ENCODE measurements at regions not wholly inside any gene's neighbourhood (a gene's known extent, or its start where the extent isn't known, plus 50 kb on each side); places are given as distances from the start of the nearest gene placed in this dataset.

DNA sequence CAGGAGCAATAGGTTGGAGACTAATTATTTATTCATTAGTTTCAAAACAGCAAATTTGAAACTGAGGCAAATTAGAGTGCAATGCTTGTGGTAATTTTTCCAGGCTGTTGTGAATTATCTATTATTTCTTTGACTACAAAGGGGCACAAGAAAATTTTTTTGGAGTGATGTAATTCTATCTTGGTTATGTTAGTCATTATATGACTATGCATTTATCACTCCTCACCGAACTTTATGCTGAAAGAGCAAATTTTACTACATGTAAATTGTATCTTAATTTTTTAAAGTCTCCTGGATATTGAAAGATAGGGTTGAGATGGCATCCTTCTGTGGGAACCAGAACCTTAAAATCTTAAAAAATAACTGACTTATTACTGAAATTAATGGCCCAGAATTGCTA, 320.0 kb upstream of the ROBO1 start:
- intact Hi-C loops (cut with DNase I), result no loop called here
- no peak for TF ChIP-seq POLR2A (IDR thresholded peaks at IDR 0.05)
- 18 to 43% (median 24%) methylated on average over 1 of the region's 1 CpG for WGBS, 4 donors

DNA sequence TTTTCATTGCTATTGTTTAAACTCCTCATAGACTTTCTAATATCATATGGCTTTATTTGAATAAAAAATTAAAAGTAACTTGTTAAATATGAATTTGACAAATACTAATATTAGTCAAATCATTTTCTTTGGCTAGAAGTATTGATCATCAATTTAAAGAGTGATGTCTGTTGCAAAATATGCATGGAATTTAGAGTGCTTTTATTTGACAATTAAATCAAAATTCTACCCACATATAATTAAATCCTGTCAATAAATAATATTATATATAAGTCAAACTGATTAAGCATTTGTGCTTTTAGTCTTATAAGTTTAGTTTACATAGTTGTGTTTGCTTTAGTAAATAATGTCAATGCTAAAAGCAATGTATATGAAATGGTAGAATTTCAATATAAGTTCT, 318.6 kb upstream of the ROBO1 start:
- Histone ChIP-seq H3K9me3 (no peaks in the 10 kb centered on the region), H3K4me3 (no peak overlapping the region), H3K27me3 (no peaks in the 10 kb centered on the region), H3K4me1 (no peaks in the 10 kb centered on the region), H3K36me3 (no peaks in the 10 kb centered on the region), H3K27ac (no peak overlapping the region)
- no peak for DNase-seq
- no peak for TF ChIP-seq POLR2A (IDR thresholded peaks at IDR 0.05)
- ATAC-seq, result no peak
- intact Hi-C loops (cut with DNase I), result no loop called here

More for the DNA sequence above, 320.0 kb upstream of the ROBO1 start:
- H3K4me1 ChIP-seq, result no peaks in the 10 kb centered on the region
- no peak overlapping the region for H3K27ac ChIP-seq
- no peaks in the 10 kb centered on the region for H3K27me3 ChIP-seq
- no peaks in the 10 kb centered on the region for H3K36me3 ChIP-seq
- ATAC-seq (no peak), DNase-seq (no peak)
- no peaks in the 10 kb centered on the region for H3K9me3 ChIP-seq
- no peak overlapping the region for H3K4me3 ChIP-seq

DNA sequence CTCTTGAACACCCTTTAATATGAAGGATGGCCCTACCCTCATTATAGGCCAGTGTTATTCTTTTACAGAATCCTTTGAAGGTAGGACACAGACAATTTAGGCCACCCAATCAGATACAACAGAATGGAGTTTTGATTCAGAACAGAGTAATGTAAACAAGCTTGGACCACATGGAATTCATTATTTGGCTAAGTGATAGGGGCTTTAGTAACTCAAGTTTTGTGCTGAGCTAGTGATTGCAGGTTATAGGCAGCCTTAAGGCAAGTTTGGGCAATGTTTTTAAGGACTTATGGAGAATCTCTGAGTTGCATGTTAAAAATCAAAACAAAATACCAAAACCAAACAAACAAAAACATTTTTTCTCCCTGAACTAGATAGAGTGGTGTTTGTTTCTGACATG, 312.1 kb upstream of the ROBO1 start:
- no peak overlapping the region for H3K27ac ChIP-seq
- no peaks in the 10 kb centered on the region for H3K36me3 ChIP-seq
- TF ChIP-seq CTCF (IDR thresholded peaks at IDR 0.05) (no peak), POLR2A (IDR thresholded peaks at IDR 0.05) (no peak)
- no peaks in the 10 kb centered on the region for H3K4me1 ChIP-seq
- no peaks in the 10 kb centered on the region for H3K9me3 ChIP-seq
- intact Hi-C loops (cut with DNase I), result no loop called here
- DNase-seq (no peak), ATAC-seq (no peak)
- no peak overlapping the region for H3K4me3 ChIP-seq
- H3K27me3 ChIP-seq, result no peaks in the 10 kb centered on the region

DNA sequence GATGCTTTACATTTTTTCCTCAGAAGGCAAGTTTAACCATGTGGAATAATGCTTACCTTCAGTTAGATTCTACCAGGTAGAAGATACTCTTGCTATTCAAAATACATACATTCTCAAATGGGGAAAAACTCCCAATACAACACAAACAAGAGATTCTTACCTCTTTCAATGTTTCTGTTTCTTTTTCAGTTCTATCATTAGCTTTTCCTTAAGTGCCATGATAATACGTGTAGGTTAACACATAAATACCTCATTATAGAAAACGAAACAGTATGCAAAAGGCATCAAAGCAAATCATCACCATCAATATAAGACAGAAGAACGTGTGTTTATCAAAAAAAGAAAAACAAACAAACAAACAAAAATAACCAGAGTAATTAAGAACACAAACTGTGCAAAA, 300.7 kb upstream of the ROBO1 start:
- WGBS, 4 donors, result 62 to 68% (median 66%) methylated on average over 3 of the region's 3 CpGs

DNA sequence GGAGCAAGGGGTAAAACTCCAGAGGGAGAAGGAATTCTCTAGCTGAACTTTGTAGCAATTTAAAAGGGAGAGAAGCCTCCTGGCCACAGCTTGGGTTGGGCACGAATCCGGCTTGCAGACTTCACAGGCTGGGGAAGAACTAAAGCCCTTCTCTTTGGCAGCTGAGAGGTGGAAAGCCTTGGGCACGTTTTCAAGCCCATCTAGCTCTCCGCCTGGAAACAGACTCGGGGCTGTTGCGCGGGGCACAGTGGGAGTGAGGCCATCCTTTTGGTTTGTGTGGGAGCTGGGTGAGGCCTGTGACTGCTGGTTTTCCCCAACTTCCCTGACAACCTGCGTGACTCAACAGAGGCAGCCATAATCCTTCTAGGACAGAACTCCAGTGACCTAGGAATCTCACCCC, 295.7 kb upstream of the ROBO1 start:
- DNase-seq, result no peak
- Histone ChIP-seq H3K36me3 (no peaks in the 10 kb centered on the region), H3K9me3 (no peaks in the 10 kb centered on the region), H3K27me3 (no peaks in the 10 kb centered on the region), H3K4me3 (no peak overlapping the region), H3K27ac (no peak overlapping the region), H3K4me1 (no peaks in the 10 kb centered on the region)
- intact Hi-C loops (cut with DNase I), result no loop called here
- WGBS, 4 donors, result 85 to 95% (median 93%) methylated on average over 8 of the region's 8 CpGs
- TF ChIP-seq CTCF (IDR thresholded peaks at IDR 0.05) (no peak), POLR2A (IDR thresholded peaks at IDR 0.05) (no peak)
- no peak for ATAC-seq

More for the DNA sequence above, 300.7 kb upstream of the ROBO1 start:
- Histone ChIP-seq H3K27ac (no peak overlapping the region), H3K9me3 (no peaks in the 10 kb centered on the region), H3K36me3 (no peaks in the 10 kb centered on the region), H3K4me3 (no peak overlapping the region), H3K27me3 (no peaks in the 10 kb centered on the region), H3K4me1 (no peaks in the 10 kb centered on the region)
- no peak for DNase-seq
- no peak for ATAC-seq
- intact Hi-C loops (cut with DNase I), result no loop called here
- TF ChIP-seq CTCF (IDR thresholded peaks at IDR 0.05) (no peak), POLR2A (IDR thresholded peaks at IDR 0.05) (no peak)

Measured in heart left ventricle (tissue), 16 donors.